GM19328 (cell line): ENCODE measurements at regions not wholly inside any gene's neighbourhood (a gene's known extent, or its start where the extent isn't known, plus 50 kb on each side); places are given as distances from the start of the nearest gene placed in this dataset.

Experiments
- ATAC-seq: cut with Tn5 transposase; IDR thresholded peaks from one replicate; pipeline ENCODE4 v1.9.1; 2021; ENCODE audit warnings: mild to moderate bottlenecking, moderate library complexity; ENCODE audit not compliant: unreplicated experiment

GRCh38 chr11:115894176-115894575, 390.0 kb upstream of the CADM1 start:
- no peak for ATAC-seq

- ATAC-seq = no peak
These were observed 389.4 kb upstream of the CADM1 start for GRCh38 chr11:115893461-115894099.

GRCh38 chr11:115892016-115892415, 387.8 kb upstream of the CADM1 start:
- no peak for ATAC-seq

DNA sequence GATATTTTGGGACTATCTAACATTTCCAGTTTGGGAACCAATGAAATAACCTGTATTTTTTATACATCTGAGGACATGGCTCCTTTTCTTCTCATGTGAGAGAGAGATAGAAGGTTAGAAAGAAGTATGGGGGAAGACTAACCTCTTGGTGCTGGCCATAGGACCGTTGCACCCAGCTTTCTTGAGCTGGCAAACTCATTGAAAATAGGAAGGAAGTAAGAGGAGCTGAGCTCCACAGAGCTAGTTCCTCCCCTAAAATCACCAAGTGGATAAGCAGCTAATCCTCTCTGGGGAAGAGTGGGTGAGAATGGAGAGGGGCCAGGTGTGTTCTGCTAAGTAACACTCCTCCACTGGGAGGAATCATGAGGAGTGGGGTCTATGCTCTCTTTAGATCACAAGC, 387.4 kb upstream of the CADM1 start:
- ATAC-seq = no peak

DNA sequence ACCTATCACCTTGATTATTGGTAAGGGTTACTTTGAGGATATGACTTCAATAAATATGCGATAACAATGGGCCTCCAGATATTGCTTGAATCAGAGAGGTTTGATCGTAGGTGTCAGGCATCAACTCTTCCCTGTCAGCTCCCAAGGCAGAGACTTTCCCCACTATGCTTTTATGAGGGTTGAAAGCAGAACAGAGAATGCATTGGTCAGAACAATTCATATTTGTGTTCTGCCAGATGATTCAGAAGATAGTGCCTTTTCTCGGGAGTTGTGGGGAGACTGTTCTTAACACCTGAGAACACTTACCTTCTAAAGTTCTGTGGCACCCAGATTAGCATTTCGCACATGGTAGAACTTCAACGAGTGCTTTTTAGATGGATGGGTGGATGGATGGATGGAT, 386.3 kb upstream of the CADM1 start:
- no peak for ATAC-seq

DNA sequence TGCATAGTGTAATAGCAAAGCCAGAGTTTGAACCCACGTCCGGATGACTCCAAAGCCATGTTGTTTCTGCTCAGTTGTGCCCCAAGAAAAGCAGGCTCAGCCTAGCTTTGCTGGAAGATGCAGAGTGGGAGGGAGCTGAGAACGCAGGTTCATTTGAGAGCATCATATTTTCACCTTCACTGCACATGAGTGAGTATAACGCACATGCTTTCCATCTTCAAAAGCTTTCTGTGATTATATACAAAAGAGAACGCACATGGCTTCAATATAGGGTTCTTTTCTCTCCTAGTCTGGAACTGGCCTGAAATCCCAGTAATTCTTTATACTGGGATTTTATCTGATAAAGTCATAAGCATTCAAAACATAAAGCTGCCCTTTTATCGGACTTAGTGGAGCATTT, 385.5 kb upstream of the CADM1 start:
- ATAC-seq = no peak

DNA sequence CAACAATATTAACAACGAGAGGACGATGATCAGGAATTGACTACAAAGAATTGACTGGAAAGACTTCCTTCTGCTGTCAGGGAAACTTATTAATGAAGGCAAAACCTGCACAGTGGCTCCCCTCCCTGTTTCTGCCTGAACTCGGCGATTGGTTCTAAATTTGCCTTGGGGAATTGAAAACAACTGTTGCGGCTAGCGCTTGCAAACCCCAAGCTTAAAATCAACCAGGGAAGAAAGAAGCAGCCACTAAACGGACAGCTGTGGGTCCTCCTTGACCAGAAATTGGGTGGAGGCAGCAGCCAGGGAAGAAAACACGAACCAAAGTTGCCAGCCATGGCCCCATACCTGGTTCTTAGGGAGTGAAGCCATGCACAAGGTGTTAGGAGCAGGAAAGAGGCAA, 383.5 kb upstream of the CADM1 start:
- ATAC-seq = no peak

GRCh38 chr11:115887316-115887715, 383.1 kb upstream of the CADM1 start:
- no peak for ATAC-seq

GRCh38 chr11:115886422-115886733, 382.2 kb upstream of the CADM1 start:
- no peak for ATAC-seq

GRCh38 chr11:115885535-115886421, 381.6 kb upstream of the CADM1 start:
- no peak for ATAC-seq

DNA sequence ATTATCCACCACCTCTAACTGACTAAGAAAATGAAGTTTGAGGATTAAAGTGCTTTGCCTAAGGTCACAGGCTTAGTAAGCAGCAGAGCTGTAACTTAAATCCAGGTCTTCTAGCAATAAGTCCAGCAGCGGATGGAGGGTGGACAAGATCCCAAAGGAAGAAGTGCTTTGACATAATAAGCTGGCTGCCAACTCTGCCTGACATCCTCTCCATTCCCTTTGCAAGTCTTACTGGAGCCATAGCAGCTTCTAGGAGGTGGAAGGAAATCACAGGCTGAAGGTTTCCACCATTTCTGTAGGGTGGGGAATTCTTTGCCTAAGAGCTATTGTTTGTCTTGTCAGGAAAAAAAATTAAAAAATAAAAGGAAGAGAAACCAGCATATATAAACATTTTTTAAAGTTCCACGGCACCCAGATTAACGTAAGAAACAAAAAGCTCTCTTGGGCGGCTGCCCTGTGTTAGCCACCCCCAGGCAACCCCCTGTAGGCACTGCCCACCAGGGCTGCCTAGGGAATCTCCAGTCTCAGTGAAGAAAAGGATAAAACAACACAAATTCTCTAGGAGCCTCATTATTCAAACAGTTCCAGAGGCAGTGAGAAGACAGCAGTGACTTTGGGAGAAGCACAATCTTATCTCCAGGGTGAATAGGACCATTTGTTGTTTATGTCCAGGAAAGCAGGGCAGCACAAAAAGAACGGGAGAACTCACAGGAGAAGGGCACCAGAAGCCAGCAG, 380.8 kb upstream of the CADM1 start:
- no peak for ATAC-seq

DNA sequence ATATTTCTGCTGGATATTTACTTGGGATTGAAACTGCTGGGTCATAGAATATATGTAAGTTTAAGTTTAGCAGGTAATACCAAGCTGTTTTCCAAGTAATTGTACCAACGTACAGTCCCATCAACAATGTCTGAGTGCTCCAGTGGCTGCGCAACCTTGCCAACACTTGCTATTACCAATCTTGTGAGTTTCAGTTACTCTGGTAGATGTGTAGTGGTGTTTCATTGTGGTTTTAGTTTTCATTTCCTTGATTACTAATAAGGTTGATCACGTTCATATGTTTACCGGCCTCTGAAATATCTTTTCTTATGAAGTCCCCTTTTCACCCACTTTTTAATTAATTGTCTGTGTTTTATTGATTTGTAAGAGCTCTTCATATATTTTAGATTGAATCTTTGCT, 370.6 kb upstream of the CADM1 start:
- ATAC-seq = peak; percentile 56

- no peak for ATAC-seq
These were observed 369.6 kb upstream of the CADM1 start for GRCh38 chr11:115873813-115874212.

- no peak for ATAC-seq
These were observed 368.2 kb upstream of the CADM1 start for GRCh38 chr11:115872416-115872815.

DNA sequence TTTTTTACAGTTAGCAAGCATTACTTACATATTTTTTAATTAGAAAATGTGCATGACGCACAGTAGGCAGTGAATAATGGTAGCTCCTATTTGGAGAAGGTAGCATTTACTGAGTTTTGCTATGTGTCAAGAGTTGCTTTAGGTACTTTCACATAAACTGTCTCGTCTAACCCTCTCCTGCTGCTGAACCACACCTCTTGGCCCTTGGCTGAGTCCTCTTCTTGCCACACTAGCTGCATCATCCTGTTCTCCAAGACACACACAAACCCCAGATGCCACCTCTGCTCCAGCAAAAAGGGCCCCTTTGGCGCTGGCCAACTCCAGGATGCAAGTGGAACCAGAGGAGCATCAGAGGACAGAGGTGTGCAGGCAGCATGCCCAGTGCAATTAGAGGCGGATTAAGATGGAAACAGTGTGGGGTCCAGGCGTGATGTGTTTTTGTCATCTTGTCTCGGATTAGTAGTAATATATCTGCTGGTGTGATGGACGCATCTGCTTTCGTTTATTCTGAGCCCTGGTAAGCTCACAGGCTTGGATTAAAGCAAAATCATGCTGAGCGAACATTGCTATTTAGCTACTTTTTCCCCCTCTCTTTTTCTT, 367.0 kb upstream of the CADM1 start:
- no peak for ATAC-seq

DNA sequence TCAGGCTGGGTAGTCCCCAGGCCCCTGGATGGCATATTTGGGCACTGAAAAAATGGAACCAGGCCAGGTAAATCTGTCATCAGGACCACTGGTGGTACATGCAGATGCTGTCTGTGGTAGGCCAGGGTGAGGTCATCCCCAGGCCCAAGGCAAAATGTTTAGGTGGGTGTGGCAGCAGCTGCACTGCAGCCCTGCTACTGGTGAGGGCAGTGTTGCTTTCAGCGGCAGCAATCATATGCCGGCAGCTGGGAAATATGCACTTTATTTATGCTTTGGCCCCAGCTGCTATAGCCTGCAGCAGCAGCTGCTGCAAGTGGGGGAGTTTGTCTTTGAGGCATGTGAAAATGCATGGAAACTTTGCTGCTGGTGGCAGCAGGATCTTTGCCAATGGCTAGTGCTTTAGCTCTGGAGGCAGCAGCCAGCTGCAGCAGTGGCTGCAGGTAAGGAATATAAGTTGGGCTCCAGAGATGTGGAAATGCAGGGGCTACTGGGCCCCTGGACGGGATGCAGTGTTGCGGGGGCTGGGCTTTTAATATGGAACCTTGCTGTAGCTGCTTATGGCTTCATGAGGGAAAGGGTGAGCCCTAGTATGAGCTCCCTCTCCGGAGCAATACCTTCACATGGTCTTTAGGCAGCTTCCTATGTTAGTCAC, 365.7 kb upstream of the CADM1 start:
- peak; percentile 69 for ATAC-seq

- ATAC-seq = no peak
These were observed 364.9 kb upstream of the CADM1 start for GRCh38 chr11:115869131-115869530.

DNA sequence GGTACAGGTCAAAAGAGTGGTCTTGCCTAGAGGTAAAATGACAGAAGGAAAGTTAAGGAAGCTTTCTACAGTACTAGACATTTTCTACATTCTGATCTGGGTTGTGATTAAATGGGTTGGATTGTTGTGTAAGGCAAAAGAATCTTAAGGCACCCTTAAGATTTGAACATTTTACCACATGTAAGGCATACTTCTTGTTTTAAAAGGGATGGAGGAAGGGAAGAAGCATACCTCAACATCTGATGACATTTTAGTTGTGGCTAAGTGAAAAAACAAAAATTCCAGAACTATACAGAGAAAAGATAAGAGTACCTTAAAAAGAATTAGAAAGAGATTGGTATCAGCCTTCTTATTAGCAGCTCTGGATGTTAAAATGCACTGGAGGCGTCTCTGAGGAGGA, 356.0 kb upstream of the CADM1 start:
- no peak for ATAC-seq

GRCh38 chr11:115848611-115849010, 344.4 kb upstream of the CADM1 start:
- ATAC-seq = no peak

DNA sequence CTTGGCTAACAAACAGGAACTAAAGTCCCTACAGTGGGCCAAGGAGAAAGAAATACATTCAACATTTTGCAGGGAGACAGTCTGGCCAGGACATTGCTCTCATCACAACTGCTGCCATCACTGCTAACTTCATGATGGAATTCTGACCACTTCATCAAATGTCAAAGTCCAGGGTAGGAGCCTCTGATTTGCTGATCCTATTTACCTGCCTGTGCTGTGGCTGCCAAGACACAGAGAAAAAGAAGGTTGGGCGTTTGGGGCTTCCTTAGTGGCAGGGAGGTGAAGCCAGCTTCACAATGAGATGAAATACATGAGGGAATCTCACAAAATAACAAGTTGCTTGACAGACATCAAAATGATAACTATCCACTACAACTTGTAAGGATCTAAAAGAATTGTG, 343.9 kb upstream of the CADM1 start:
- ATAC-seq = no peak

DNA sequence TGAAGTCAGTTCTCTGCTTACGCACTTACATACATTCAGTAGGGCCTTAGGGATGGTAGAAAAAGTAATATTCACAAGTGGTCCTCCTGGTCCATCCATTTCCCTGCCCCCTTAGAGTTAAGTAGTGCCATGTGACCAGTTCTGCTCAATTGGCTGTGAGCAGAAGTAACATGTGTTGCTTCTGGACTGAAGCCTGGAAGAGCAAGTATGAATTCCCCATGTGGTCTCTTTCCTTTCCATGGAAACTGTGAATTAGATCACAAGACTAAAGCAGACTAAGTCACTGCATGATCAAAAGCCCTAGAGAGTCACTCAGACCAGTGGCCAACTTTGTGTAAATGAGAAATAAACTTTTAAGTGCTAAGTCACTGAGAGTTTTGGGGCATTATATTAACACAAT, 341.7 kb upstream of the CADM1 start:
- no peak for ATAC-seq
